ENCODE measurements at regions not wholly inside any gene's neighbourhood (a gene's known extent, or its start where the extent isn't known, plus 50 kb on each side); places are given as distances from the start of the nearest gene placed in this dataset.

DNA sequence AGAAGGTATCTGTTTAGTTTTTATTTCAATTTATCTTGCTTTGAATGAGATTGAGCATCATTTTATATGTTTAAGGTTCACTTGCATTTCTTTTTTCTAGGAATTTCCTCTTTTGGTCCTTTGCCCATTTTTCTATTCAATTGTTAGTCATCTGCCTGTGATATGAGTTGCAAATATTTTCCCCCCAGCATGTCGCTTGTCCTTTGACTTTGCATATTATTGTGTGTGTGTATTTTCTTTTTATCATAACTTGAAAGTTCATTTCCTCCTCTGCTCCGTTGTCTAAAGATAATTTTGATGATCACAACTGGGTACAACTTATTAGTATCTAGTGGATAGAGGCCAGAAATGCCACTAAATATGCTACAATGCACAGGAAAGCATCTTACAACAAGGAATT is 132.7 kb upstream of the MDFIC start:
- TF ChIP-seq CTCF (IDR thresholded peaks at IDR 0.05; ENCODE audit: unreplicated experiment) = no peak
- DNase-seq (ENCODE audit: low spot score, unreplicated experiment) = no peak
- no peaks in the 10 kb centered on the region for H3K36me3 Mint-ChIP-seq (ENCODE audit: insufficient read depth)

DNA sequence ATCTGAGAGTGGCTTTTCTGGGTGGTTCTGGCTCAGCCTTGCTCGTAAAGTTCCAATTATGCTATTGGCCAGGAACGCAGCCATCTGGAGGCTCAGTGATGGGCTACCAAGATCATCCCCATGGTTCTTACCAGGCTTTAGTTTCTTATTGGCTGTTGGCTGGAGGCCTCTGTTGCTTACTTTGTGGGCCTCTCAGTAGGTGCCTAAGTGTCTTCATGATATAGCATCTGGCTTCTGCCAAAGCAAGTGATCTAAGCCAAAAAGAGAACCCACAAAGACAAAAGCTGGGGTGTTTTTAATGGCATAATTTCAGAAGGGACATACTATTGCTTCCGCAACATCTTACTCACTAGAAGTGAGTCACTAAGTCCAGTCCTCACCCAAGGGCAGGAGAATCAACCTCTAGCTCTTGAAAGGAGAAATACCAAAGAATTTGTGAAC is 132.0 kb upstream of the MDFIC start:
- Mint-ChIP-seq H3K36me3 (ENCODE audit: insufficient read depth) (no peaks in the 10 kb centered on the region), H3K9me3 (ENCODE audit: low read depth) (no peaks in the 10 kb centered on the region), H3K4me1 (ENCODE audit: low read depth) (no peaks in the 10 kb centered on the region), H3K27me3 (no peaks in the 10 kb centered on the region), H3K27ac (no peak overlapping the region), H3K4me3 (ENCODE audit: low read depth) (no peak overlapping the region)
- no peak for TF ChIP-seq CTCF (IDR thresholded peaks at IDR 0.05; ENCODE audit: unreplicated experiment)
- DNase-seq (ENCODE audit: low spot score, unreplicated experiment) = no peak

More for the DNA sequence above, 132.7 kb upstream of the MDFIC start:
- no peaks in the 10 kb centered on the region for H3K9me3 Mint-ChIP-seq (ENCODE audit: low read depth)
- H3K27ac Mint-ChIP-seq = no peak overlapping the region
- H3K4me3 Mint-ChIP-seq (ENCODE audit: low read depth) = no peak overlapping the region
- no peaks in the 10 kb centered on the region for H3K27me3 Mint-ChIP-seq
- no peaks in the 10 kb centered on the region for H3K4me1 Mint-ChIP-seq (ENCODE audit: low read depth)

DNA sequence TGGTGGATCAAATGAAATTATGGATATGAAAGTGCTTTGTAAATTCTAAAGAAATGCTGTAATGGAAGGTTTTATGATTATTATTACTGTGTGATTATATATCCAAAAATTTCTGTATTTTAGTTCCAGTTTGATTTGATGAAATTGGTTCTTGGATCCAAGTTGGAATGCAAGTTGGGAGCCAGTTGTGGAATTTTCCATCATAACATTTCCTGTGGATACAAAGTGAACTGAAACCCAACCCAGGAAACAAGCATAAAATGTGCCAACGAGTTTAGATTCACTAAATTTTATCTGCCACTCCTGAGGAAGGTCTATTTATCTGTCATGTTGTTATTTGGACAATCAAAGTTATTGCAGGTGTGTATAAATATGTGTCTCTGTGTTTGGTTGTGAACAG is 131.4 kb upstream of the MDFIC start:
- H3K4me1 Mint-ChIP-seq (ENCODE audit: low read depth) = no peaks in the 10 kb centered on the region
- H3K4me3 Mint-ChIP-seq (ENCODE audit: low read depth) = no peak overlapping the region
- no peaks in the 10 kb centered on the region for H3K9me3 Mint-ChIP-seq (ENCODE audit: low read depth)
- H3K27me3 Mint-ChIP-seq = no peaks in the 10 kb centered on the region
- no peak for TF ChIP-seq CTCF (IDR thresholded peaks at IDR 0.05; ENCODE audit: unreplicated experiment)
- H3K27ac Mint-ChIP-seq = no peak overlapping the region
- no peak for DNase-seq (ENCODE audit: low spot score, unreplicated experiment)
- H3K36me3 Mint-ChIP-seq (ENCODE audit: insufficient read depth) = no peaks in the 10 kb centered on the region

GRCh38 chr7:114791771-114792170 is 130.1 kb upstream of the MDFIC start:
- Mint-ChIP-seq H3K27me3 (peaks cover 3% of the 10 kb centered on the region), H3K4me3 (ENCODE audit: low read depth) (no peak overlapping the region), H3K4me1 (ENCODE audit: low read depth) (no peaks in the 10 kb centered on the region), H3K9me3 (ENCODE audit: low read depth) (no peaks in the 10 kb centered on the region), H3K27ac (no peak overlapping the region), H3K36me3 (ENCODE audit: insufficient read depth) (no peaks in the 10 kb centered on the region)
- TF ChIP-seq CTCF (IDR thresholded peaks at IDR 0.05; ENCODE audit: unreplicated experiment) = no peak
- no peak for DNase-seq (ENCODE audit: low spot score, unreplicated experiment)

DNA sequence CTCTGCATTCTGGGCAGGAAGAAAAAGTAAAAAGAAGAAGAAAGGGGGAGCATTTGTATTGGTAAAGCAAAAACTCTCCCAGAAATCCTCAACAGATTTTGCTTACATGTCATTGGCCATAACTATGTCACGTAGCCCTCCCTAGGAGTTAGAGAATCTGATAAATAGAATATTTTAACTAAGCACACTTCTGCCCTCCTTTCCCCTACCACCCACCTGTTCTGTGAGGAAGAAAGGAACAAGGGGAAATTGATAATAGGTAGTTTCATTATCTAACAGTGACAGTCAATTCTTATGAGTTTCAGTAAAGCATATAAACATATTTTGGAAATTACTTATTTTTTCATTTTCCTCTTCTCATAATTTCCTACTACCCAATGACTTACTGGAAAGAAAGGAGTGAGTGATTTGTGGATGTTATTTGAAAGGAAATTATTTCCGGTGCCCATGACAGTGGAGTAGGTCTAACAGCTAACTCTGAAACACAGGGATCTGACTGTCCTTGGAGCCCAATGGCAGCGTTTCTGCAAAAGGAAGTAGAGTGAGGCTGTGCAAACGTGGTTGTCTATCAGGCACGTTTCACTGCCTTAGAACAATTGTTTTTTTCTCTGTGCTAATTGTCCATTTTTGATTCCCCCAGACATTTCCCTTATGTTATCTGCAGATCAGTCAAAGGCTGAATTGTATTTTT is 128.6 kb upstream of the MDFIC start:
- Mint-ChIP-seq H3K4me1 (ENCODE audit: low read depth) (no peaks in the 10 kb centered on the region), H3K9me3 (ENCODE audit: low read depth) (no peaks in the 10 kb centered on the region), H3K36me3 (ENCODE audit: insufficient read depth) (no peaks in the 10 kb centered on the region), H3K27ac (no peak overlapping the region), H3K4me3 (ENCODE audit: low read depth) (no peak overlapping the region), H3K27me3 (peaks cover 3% of the 10 kb centered on the region)
- no peak for TF ChIP-seq CTCF (IDR thresholded peaks at IDR 0.05; ENCODE audit: unreplicated experiment)
- no peak for DNase-seq (ENCODE audit: low spot score, unreplicated experiment)

Measured in progenitor cell of endocrine pancreas (in vitro differentiated cells).